NCI-H226 (cell line): ENCODE measurements at regions not wholly inside any gene's neighbourhood (a gene's known extent, or its start where the extent isn't known, plus 50 kb on each side); places are given as distances from the start of the nearest gene placed in this dataset.

Source experiments
- DNase-seq: peaks from one replicate; pipeline ENCODE4 v3.0.0-alpha.2; 2015

- peak; percentile 49 for DNase-seq
Measured at GRCh38 chr11:76721755-76722677, 51.5 kb upstream of the LRRC32 start.

GRCh38 chr11:76723142-76723541 lies 52.6 kb upstream of the LRRC32 start:
- DNase-seq = no peak

GRCh38 chr11:76723548-76723947 lies 53.0 kb upstream of the LRRC32 start:
- no peak for DNase-seq

GRCh38 chr11:76724171-76724768 lies 53.7 kb upstream of the LRRC32 start:
- DNase-seq = no peak

GRCh38 chr11:76728227-76728626 lies 54.9 kb upstream of the TSKU start:
- no peak for DNase-seq

- no peak for DNase-seq
Measured at GRCh38 chr11:76728778-76729177, 54.4 kb upstream of the TSKU start.

- DNase-seq = no peak
Measured at GRCh38 chr11:76729214-76729613, 53.9 kb upstream of the TSKU start.

GRCh38 chr11:76730887-76731565 lies 52.1 kb upstream of the TSKU start:
- no peak for DNase-seq

GRCh38 chr11:76732643-76733042 lies 50.5 kb upstream of the TSKU start:
- no peak for DNase-seq
